Neuronal stem cell (in vitro differentiated cells): ENCODE measurements at regions not wholly inside any gene's neighbourhood (a gene's known extent, or its start where the extent isn't known, plus 50 kb on each side); places are given as distances from the start of the nearest gene placed in this dataset.

Source experiments
- DNase-seq: peaks from one replicate; pipeline ENCODE4 v3.0.0-alpha.2; 2013; ENCODE audit warnings: low spot score
- H2AFZ ChIP-seq: one replicate; pipeline ENCODE4 v1.6.1; 2013; ENCODE audit warnings: mild to moderate bottlenecking, low read length, inconsistent platforms
- H2AK5ac ChIP-seq: 2 replicates; pipeline ENCODE4 v1.6.1; 2013; ENCODE audit warnings: low read depth, mild to moderate bottlenecking, inconsistent platforms, low read length, moderate library complexity, mixed read lengths
- H2BK120ac ChIP-seq: 2 replicates; pipeline ENCODE4 v1.6.1; 2013; ENCODE audit warnings: low read depth, mild to moderate bottlenecking, inconsistent platforms, low read length, moderate library complexity, mixed read lengths
- H2BK12ac ChIP-seq: one replicate; pipeline ENCODE4 v1.6.1; 2013; ENCODE audit warnings: low read length, inconsistent platforms
- H2BK15ac ChIP-seq: 2 replicates; pipeline ENCODE4 v1.6.1; 2013; ENCODE audit warnings: mild to moderate bottlenecking, low read length, inconsistent platforms, mixed read lengths
- H2BK5ac ChIP-seq: one replicate; pipeline ENCODE4 v1.6.1; 2013; ENCODE audit warnings: inconsistent platforms, mild to moderate bottlenecking, low read length, moderate library complexity
- H3K14ac ChIP-seq: one replicate; pipeline ENCODE4 v1.6.1; 2013; ENCODE audit warnings: low read length, inconsistent platforms
- H3K18ac ChIP-seq: 2 replicates; pipeline ENCODE4 v1.6.1; 2013; ENCODE audit warnings: low read length, inconsistent platforms
- H3K23ac ChIP-seq: 2 replicates; pipeline ENCODE4 v1.6.1; 2013; ENCODE audit warnings: low read depth, mild to moderate bottlenecking, mixed read lengths, low read length, inconsistent platforms; ENCODE audit not compliant: poor library complexity
- H3K27ac ChIP-seq: replicated peaks from 3 replicates; pipeline ENCODE4 v1.5.1; 2013; ENCODE audit warnings: low read length, inconsistent platforms
- H3K27me3 ChIP-seq, 3 experiments: 2 replicates each; pipeline ENCODE4 v1.6.1; 2013; ENCODE audit warnings: low read length in 3 of 3, mild to moderate bottlenecking in 2 of 3, inconsistent platforms in 1 of 3, low read depth in 1 of 3, mixed read lengths in 1 of 3, moderate library complexity in 1 of 3; ENCODE audit not compliant: control insufficient read depth in 3 of 3, insufficient read depth in 3 of 3
- H3K36me3 ChIP-seq, 2 donors: replicated peaks in 1 of 2; 2 replicates each; pipeline ENCODE4 v1.6.1; 2013; ENCODE audit warnings: low read length in 2 of 2; ENCODE audit not compliant: control insufficient read depth in 2 of 2, insufficient read depth in 2 of 2
- H3K4ac ChIP-seq: 2 replicates; pipeline ENCODE4 v1.6.1; 2013; ENCODE audit warnings: inconsistent platforms, mild to moderate bottlenecking, low read length, moderate library complexity
- H3K4me1 ChIP-seq, 2 donors: 1 replicate in 1 of 2; 2 replicates in 1 of 2; pipeline ENCODE4 v1.6.1; 2013; ENCODE audit warnings: low read length in 2 of 2, low read depth in 1 of 2; ENCODE audit not compliant: control insufficient read depth in 2 of 2, insufficient read depth in 1 of 2
- H3K4me2 ChIP-seq: one replicate; pipeline ENCODE4 v1.6.1; 2013; ENCODE audit warnings: mild to moderate bottlenecking, low read length, inconsistent platforms; ENCODE audit not compliant: insufficient read depth, poor library complexity, severe bottlenecking
- H3K4me3 ChIP-seq, 2 donors: 2 replicates each; pipeline ENCODE4 v1.5.1; 2013; ENCODE audit warnings: low read length in 2 of 2, mild to moderate bottlenecking in 2 of 2, inconsistent platforms in 1 of 2, moderate library complexity in 1 of 2
- H3K79me1 ChIP-seq: one replicate; pipeline ENCODE4 v1.6.1; 2013; ENCODE audit warnings: low read depth, mild to moderate bottlenecking, inconsistent platforms, low read length, moderate library complexity
- H3K9ac ChIP-seq: one replicate; pipeline ENCODE4 v1.6.1; 2013; ENCODE audit warnings: mild to moderate bottlenecking, low read depth, low read length, inconsistent platforms; ENCODE audit not compliant: poor library complexity
- H3K9me3 ChIP-seq, 2 donors: replicated peaks in 1 of 2; 2 replicates each; pipeline versions ENCODE3 to v1.6.1; 2013; ENCODE audit warnings: low read length in 2 of 2, mild to moderate bottlenecking in 2 of 2, inconsistent platforms in 1 of 2, low read depth in 1 of 2, mixed read lengths in 1 of 2, moderate library complexity in 1 of 2; ENCODE audit not compliant: control insufficient read depth in 2 of 2, insufficient read depth in 1 of 2
- H4K8ac ChIP-seq: one replicate; pipeline ENCODE4 v1.6.1; 2013; ENCODE audit warnings: low read depth, mild to moderate bottlenecking, inconsistent platforms, low read length, moderate library complexity
- H4K91ac ChIP-seq: one replicate; pipeline ENCODE4 v1.6.1; 2013; ENCODE audit warnings: low read length, low read depth, mild to moderate bottlenecking, inconsistent platforms; ENCODE audit not compliant: poor library complexity
- WGBS, 2 donors: extraction: QIAGEN DNeasy Blood & Tissue Kit; methylation state at CpG; one replicate each; pipeline ENCODE4 v1.1.7; 2013; ENCODE audit warnings: missing lambda C conversion rate in 2 of 2, mixed read lengths in 1 of 2; ENCODE audit not compliant: insufficient read length in 2 of 2, insufficient replicate concordance in 1 of 2; ENCODE audit errors: extremely low coverage in 2 of 2; 5-methylcytosine and 5-hydroxymethylcytosine counted together

DNA sequence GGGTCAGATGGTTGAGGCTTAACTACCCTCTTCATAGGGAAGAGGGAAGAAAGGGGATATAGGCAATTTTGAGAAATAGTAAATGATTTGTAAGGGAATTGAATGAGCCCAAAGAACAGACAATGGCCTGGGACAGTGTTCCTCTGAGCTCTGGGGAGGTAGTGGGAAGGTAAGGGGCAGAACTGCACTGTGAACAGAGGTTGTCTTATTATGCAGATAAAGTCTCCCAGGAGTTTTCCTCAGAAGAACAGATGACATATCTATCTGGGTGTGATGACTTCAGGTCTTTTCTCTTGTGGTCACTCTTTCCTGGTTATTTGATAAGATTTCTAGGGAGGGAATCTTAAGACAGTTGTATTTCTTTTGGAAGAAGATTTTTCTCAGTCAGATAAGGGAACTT, 296.1 kb downstream of the ZEB1 start:
- no peaks in the 10 kb centered on the region for H3K79me1 ChIP-seq
- H2AFZ ChIP-seq, result no peak overlapping the region
- H4K91ac ChIP-seq, result no peak overlapping the region
- H3K9me3 ChIP-seq, result peaks cover 0 to 4% of the 10 kb centered on the region in 2 donors
- H2BK120ac ChIP-seq, result no peak overlapping the region
- no peak overlapping the region for H2BK12ac ChIP-seq
- H2BK5ac ChIP-seq, result no peak overlapping the region
- no peak for DNase-seq
- no peaks in the 10 kb centered on the region for H3K36me3 ChIP-seq
- H3K9ac ChIP-seq, result no peak overlapping the region
- H3K4me1 ChIP-seq, result no peaks in the 10 kb centered on the region
- no peak overlapping the region for H2BK15ac ChIP-seq
- no peak overlapping the region for H3K4ac ChIP-seq
- no peak overlapping the region for H3K27ac ChIP-seq
- no peak overlapping the region for H3K4me3 ChIP-seq
- no peak overlapping the region for H3K14ac ChIP-seq
- no peak overlapping the region for H2AK5ac ChIP-seq
- no peak overlapping the region for H3K4me2 ChIP-seq
- no peak overlapping the region for H3K23ac ChIP-seq
- no peak overlapping the region for H4K8ac ChIP-seq
- H3K18ac ChIP-seq, result no peak overlapping the region
- H3K27me3 ChIP-seq, result no peaks in the 10 kb centered on the region

DNA sequence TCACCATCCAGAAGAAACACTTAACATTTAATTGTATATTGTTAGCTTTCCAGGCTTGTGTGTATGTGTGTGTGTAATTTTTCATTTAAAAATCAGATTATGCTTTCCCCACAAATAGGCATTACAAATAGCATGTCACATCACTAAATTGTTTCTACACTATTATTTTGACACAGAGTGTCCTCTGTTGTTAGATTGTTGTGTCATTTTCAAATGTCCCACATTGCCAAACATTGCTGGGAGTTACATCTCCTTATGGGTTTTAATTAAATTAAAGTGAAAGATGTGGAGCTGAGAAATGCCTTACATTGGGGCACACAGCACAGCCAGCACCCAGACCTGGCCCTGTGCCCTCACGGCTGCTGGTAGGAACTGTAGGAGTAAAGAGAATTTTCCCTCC, 295.6 kb downstream of the ZEB1 start:
- Histone ChIP-seq H2AK5ac (no peak overlapping the region), H3K4me1 (no peaks in the 10 kb centered on the region), H3K9me3 (peaks cover 0 to 4% of the 10 kb centered on the region in 2 donors), H2BK5ac (no peak overlapping the region), H3K36me3 (no peaks in the 10 kb centered on the region), H3K4ac (no peak overlapping the region), H3K9ac (no peak overlapping the region), H3K14ac (no peak overlapping the region), H2BK15ac (no peak overlapping the region), H2BK12ac (no peak overlapping the region), H3K4me3 (no peak overlapping the region), H3K79me1 (no peaks in the 10 kb centered on the region), H4K91ac (no peak overlapping the region), H3K27me3 (no peaks in the 10 kb centered on the region), H2BK120ac (no peak overlapping the region), H4K8ac (no peak overlapping the region), H2AFZ (no peak overlapping the region), H3K23ac (no peak overlapping the region), H3K18ac (no peak overlapping the region), H3K27ac (no peak overlapping the region), H3K4me2 (no peak overlapping the region)
- no CpG with 5 or more reads among the region's 1 CpG for WGBS, 2 donors
- DNase-seq, result no peak

DNA sequence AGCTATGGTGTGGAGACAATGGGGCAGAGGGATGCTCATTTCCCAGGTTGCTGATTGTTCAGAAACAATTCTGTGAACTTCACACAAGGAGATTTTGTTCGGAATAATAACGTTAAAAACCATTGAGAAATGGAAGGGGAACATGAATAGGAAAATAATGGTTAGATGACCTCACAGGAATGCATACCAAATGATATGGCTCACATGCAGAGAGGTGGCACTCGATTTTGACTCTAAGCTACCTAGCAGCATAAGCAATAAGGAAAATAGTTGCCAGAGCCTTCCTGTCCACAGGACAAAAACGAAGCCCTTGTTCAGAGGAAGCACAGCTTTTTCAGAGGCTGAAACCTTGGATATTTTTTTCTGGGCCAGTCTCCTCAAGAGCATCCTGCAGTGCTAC, 293.1 kb downstream of the ZEB1 start:
- H3K36me3 ChIP-seq, result no peaks in the 10 kb centered on the region
- H3K4ac ChIP-seq, result no peak overlapping the region
- H4K8ac ChIP-seq, result no peak overlapping the region
- no peak overlapping the region for H3K14ac ChIP-seq
- H3K4me2 ChIP-seq, result no peak overlapping the region
- no peak overlapping the region for H3K27ac ChIP-seq
- no peak for DNase-seq
- H3K9ac ChIP-seq, result no peak overlapping the region
- no peaks in the 10 kb centered on the region for H3K79me1 ChIP-seq
- H2AK5ac ChIP-seq, result no peak overlapping the region
- H3K23ac ChIP-seq, result no peak overlapping the region
- H3K4me3 ChIP-seq, result no peak overlapping the region
- peaks cover 0 to 4% of the 10 kb centered on the region in 2 donors for H3K9me3 ChIP-seq
- H2BK5ac ChIP-seq, result no peak overlapping the region
- H3K4me1 ChIP-seq, result no peaks in the 10 kb centered on the region
- no peaks in the 10 kb centered on the region for H3K27me3 ChIP-seq
- H2BK12ac ChIP-seq, result no peak overlapping the region
- WGBS, 2 donors, result no CpG with 5 or more reads among the region's 4 CpGs
- no peak overlapping the region for H4K91ac ChIP-seq
- H2BK120ac ChIP-seq, result no peak overlapping the region
- no peak overlapping the region for H2AFZ ChIP-seq
- H2BK15ac ChIP-seq, result no peak overlapping the region
- H3K18ac ChIP-seq, result no peak overlapping the region

DNA sequence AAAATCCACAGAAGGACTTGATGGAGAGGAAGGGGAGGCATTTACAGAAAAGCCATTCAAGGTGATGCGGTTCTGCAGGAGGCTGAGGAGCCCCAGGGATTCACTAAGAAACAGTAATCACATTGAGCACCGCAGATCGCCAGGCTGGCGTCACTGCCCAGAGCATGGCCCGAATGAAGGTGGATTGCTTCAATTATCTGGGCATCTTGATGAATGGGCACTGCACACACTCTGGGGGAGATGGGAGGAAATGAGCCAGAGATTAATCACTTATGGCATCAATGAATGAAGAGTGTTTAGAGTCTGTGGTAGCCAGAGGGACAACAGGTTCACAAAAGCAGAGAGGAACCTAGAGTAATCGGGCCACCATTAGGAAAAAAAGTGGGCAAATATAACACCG, 292.1 kb downstream of the ZEB1 start:
- H3K9ac ChIP-seq, result no peak overlapping the region
- no peak overlapping the region for H2BK5ac ChIP-seq
- H3K27me3 ChIP-seq, result no peaks in the 10 kb centered on the region
- no peak overlapping the region for H3K18ac ChIP-seq
- H3K9me3 ChIP-seq, result peaks cover 0 to 4% of the 10 kb centered on the region in 2 donors
- no peaks in the 10 kb centered on the region for H3K79me1 ChIP-seq
- no peak overlapping the region for H2BK120ac ChIP-seq
- no peak overlapping the region for H3K4ac ChIP-seq
- H2BK15ac ChIP-seq, result no peak overlapping the region
- H3K4me3 ChIP-seq, result no peak overlapping the region
- H3K36me3 ChIP-seq, result no peaks in the 10 kb centered on the region
- no peak overlapping the region for H3K27ac ChIP-seq
- H3K14ac ChIP-seq, result no peak overlapping the region
- WGBS, 2 donors, result no CpG with 5 or more reads among the region's 7 CpGs
- H3K23ac ChIP-seq, result no peak overlapping the region
- H4K8ac ChIP-seq, result no peak overlapping the region
- no peak overlapping the region for H2BK12ac ChIP-seq
- no peak overlapping the region for H2AK5ac ChIP-seq
- no peak overlapping the region for H2AFZ ChIP-seq
- no peak overlapping the region for H3K4me2 ChIP-seq
- no peaks in the 10 kb centered on the region for H3K4me1 ChIP-seq
- no peak for DNase-seq
- no peak overlapping the region for H4K91ac ChIP-seq
